HCT116 (cell line): ENCODE measurements at regions not wholly inside any gene's neighbourhood (a gene's known extent, or its start where the extent isn't known, plus 50 kb on each side); places are given as distances from the start of the nearest gene placed in this dataset.

Experiments
- ATAC-seq: fragments of 200-7000 bp; cut with Tn5 transposase; 2 replicates; pipeline ENCODE4 v1.9.1; 2020; ENCODE audit warnings: mild to moderate bottlenecking, moderate library complexity
- BruUV-seq: library from RNA; stranded (reverse); fragments of 400-500 nt; replicated peaks from 2 replicates; lab custom pipeline; 2021; lab: Mats Ljungman, UMichigan
- CTCF ChIA-PET: fragments of 300-600 bp; sonication (Branson Sonifier 250); formaldehyde crosslinking; loops from one replicate; lab custom pipeline; 2021; ENCODE audit warnings: antibody characterized with exemption; lab: Charles Lee
- POLR2A ChIA-PET: fragments of 300-600, 350-600 bp; sonication (Branson Sonifier 250); formaldehyde crosslinking; loops from one replicate; lab custom pipeline; 2021; ENCODE audit warnings: antibody characterized with exemption; lab: Charles Lee
- RAD21 ChIA-PET, 2 experiments: fragments of 300-600 bp; sonication (Branson Sonifier 250); formaldehyde crosslinking; loops; one replicate each; lab custom pipeline; 2023; ENCODE audit warnings: low total read pairs in 2 of 2; ENCODE audit not compliant: uncharacterized antibody in 2 of 2, unreplicated experiment in 2 of 2, low non-redundant PET in 1 of 2; lab: Charles Lee
- DNase-seq: peaks from one replicate; pipeline ENCODE4 v3.0.0-alpha.2; 2010; ENCODE audit warnings: low read depth, low spot score
- H2AFZ ChIP-seq: fragments of 200-600 bp; shearing (Covaris generic), sonication (generic); 2 replicates; pipeline ENCODE4 v1.6.1; 2017; ENCODE audit warnings: low read depth, mixed run types, mixed read lengths, antibody characterized with exemption, low read length; ENCODE audit not compliant: poor library complexity, severe bottlenecking
- H3K27ac ChIP-seq: 2 replicates; pipeline ENCODE4 v1.5.1; 2012; ENCODE audit warnings: low read depth, low read length
- H3K27me3 ChIP-seq: fragments of 200-600 bp; sonication (generic); 2 replicates; pipeline ENCODE4 v1.6.1; 2016; ENCODE audit warnings: mixed run types, low read length, mixed read lengths; ENCODE audit not compliant: insufficient read depth
- H3K36me3 ChIP-seq, 2 experiments: fragments of 200-500 bp in 1 of 2; fragments of 200-600 bp in 1 of 2; sonication (Bioruptor generic) in 1 of 2; sonication (generic) in 1 of 2; 2 replicates each; pipeline versions ENCODE4 v1.5.1 to v1.6.1; 2014 to 2016; ENCODE audit warnings: low read length in 2 of 2, inconsistent platforms in 1 of 2, mixed read lengths in 1 of 2, mixed run types in 1 of 2; ENCODE audit not compliant: insufficient read depth in 2 of 2, control insufficient read depth in 1 of 2
- H3K4me1 ChIP-seq, 2 experiments: fragments of 200-600 bp in 1 of 2; sonication (generic) in 1 of 2; 2 replicates each; pipeline versions ENCODE4 v1.5.1 to v1.6.1; 2012 to 2017; ENCODE audit warnings: low read length in 2 of 2, inconsistent platforms in 1 of 2, mild to moderate bottlenecking in 1 of 2, mixed read lengths in 1 of 2, mixed run types in 1 of 2, moderate library complexity in 1 of 2; ENCODE audit not compliant: insufficient read depth in 2 of 2, control insufficient read depth in 1 of 2
- H3K4me2 ChIP-seq: fragments of 200-600 bp; sonication (generic); 2 replicates; pipeline ENCODE4 v1.6.1; 2017; ENCODE audit warnings: mixed run types, low read length, mixed read lengths
- H3K4me3 ChIP-seq, 2 experiments: fragments of 200-600 bp in 1 of 2; sonication (generic) in 1 of 2; replicated peaks in 1 of 2; 2 replicates each; pipeline ENCODE4 v1.5.1; 2011 to 2016; ENCODE audit warnings: low read length in 2 of 2, control low read depth in 1 of 2, low read depth in 1 of 2, mild to moderate bottlenecking in 1 of 2, mixed read lengths in 1 of 2, mixed run types in 1 of 2
- H3K79me2 ChIP-seq: fragments of 200-600 bp; sonication (generic); 2 replicates; pipeline ENCODE4 v1.6.1; 2017; ENCODE audit warnings: mild to moderate bottlenecking, mixed run types, low read length, moderate library complexity, mixed read lengths; ENCODE audit not compliant: insufficient read depth
- H3K9ac ChIP-seq: fragments of 200-600 bp; sonication (generic); 2 replicates; pipeline ENCODE4 v1.6.1; 2016; ENCODE audit warnings: low read length, mixed read lengths
- H3K9me2 ChIP-seq: fragments of 200-600 bp; sonication (generic), shearing (Covaris generic); 2 replicates; pipeline ENCODE4 v1.6.1; 2017; ENCODE audit warnings: mixed run types, mild to moderate bottlenecking, moderate library complexity; ENCODE audit not compliant: insufficient read depth
- H3K9me3 ChIP-seq, 2 experiments: fragments of 200-500 bp in 1 of 2; fragments of 200-600 bp in 1 of 2; sonication (Bioruptor generic) in 1 of 2; sonication (generic) in 1 of 2; 2 replicates each; pipeline ENCODE4 v1.6.1; 2014 to 2017; ENCODE audit warnings: low read length in 2 of 2, mixed read lengths in 2 of 2, inconsistent platforms in 1 of 2, low read depth in 1 of 2, mild to moderate bottlenecking in 1 of 2, mixed run types in 1 of 2, moderate library complexity in 1 of 2; ENCODE audit not compliant: control insufficient read depth in 1 of 2, insufficient read depth in 1 of 2
- H4K20me1 ChIP-seq: fragments of 200-600 bp; sonication (generic), shearing (Covaris generic); 2 replicates; pipeline ENCODE4 v1.6.1; 2017; ENCODE audit warnings: mixed run types, mild to moderate bottlenecking, moderate library complexity; ENCODE audit not compliant: insufficient read depth
- CBX3 ChIP-seq: IDR thresholded peaks from 2 replicates; pipeline ENCODE4 v1.6.1; 2012; ENCODE audit warnings: low read depth
- EGR1 ChIP-seq: IDR thresholded peaks from 2 replicates; pipeline ENCODE4 v1.6.1; 2012; ENCODE audit warnings: low read depth
- JUND ChIP-seq: IDR thresholded peaks from 2 replicates; pipeline ENCODE4 v1.6.1; 2012
- POLR2A ChIP-seq: IDR thresholded peaks from 2 replicates; pipeline ENCODE4 v1.7.0; 2011; ENCODE audit warnings: borderline replicate concordance; ENCODE audit not compliant: insufficient read depth, insufficient read length; ENCODE audit errors: extremely low read depth
- POLR2AphosphoS5 ChIP-seq: IDR thresholded peaks from 2 replicates; pipeline ENCODE4 v1.6.1; 2011; ENCODE audit warnings: mild to moderate bottlenecking, low read depth, low read length, moderate library complexity
- SRF ChIP-seq: IDR thresholded peaks from 2 replicates; pipeline ENCODE4 v1.6.1; 2012; ENCODE audit warnings: low read depth
- ZFX ChIP-seq: fragments of 450-650 bp; IDR thresholded peaks from 2 replicates; pipeline ENCODE4 v1.6.1; 2017
- intact Hi-C: fragments of 100-400 bp; cut with micrococcal nuclease; formaldehyde crosslinking; loops from 2 replicates; pipeline ENCODE4 v1.10.0; 2022
- TF ChIP-seq, protein P1 (sequence below): IDR thresholded peaks from 2 replicates; pipeline ENCODE4 v1.6.1; 2012; ENCODE audit warnings: low read depth
- TF ChIP-seq, protein P2 (sequence below): IDR thresholded peaks from 2 replicates; pipeline ENCODE4 v1.6.1; 2012
- TF ChIP-seq, protein P3 (sequence below), 3 experiments: fragments of 200-600 bp in 1 of 3; sonication (generic) in 1 of 3; IDR thresholded peaks in 2 of 3; conservative IDR thresholded peaks in 1 of 3; 2 replicates each; pipeline ENCODE4 v1.5.1; 2012 to 2017; ENCODE audit warnings: low read depth in 2 of 3, low read length in 2 of 3, antibody characterized with exemption in 1 of 3, borderline replicate concordance in 1 of 3, control low read depth in 1 of 3, mild to moderate bottlenecking in 1 of 3, mixed read lengths in 1 of 3, mixed run types in 1 of 3, moderate library complexity in 1 of 3; ENCODE audit not compliant: insufficient read depth in 1 of 3
- TF ChIP-seq, protein P4 (sequence below): IDR thresholded peaks from 2 replicates; pipeline ENCODE4 v1.6.1; 2012

DNA sequence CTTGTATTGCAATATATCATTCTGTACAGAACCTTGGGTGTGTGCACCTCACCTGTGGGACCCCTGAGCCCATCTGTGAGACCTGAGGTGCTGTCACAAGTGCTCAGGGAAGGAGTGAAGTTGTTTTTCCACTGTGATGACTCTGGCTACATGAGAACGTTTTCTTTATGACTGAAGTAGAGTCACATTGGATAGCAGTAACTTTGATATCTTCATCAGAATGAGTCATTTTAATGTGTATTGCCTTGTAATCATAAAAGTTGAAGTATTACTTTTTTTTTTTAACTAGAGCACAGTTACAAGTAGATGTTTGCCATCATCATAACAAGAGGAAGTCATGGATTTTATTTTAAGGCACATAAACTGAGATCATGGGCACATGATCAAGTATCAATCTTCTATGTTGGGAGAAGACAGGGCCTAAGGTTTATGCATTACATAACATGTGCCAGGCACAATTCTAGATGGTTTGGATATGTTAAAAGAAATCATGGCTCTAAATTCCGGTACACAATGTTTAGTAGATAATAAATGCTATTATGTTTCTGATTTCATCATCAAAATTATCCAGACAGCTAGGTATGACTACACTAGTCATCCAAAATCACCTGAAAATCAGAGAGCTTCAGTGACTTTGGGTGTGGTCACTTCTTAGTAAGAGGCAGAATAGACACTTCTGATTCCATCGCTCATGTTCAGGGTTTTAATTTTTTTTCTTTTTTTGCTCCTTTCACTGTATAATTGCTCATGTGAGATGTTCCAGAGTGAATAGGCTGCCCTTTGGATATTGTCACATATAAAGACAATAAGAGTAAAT is 82.7 kb upstream of the KLF6 start:
- no peak overlapping the region for H3K27ac ChIP-seq

More for the DNA sequence above, 82.7 kb upstream of the KLF6 start:
- intact Hi-C loops: no loop called here
- RAD21 ChIA-PET: no interaction called here
- no peak overlapping the region for H2AFZ ChIP-seq
- no peaks in the 10 kb centered on the region for H4K20me1 ChIP-seq
- peaks cover 2 to 30% of the 10 kb centered on the region in 2 experiments; a peak in 3 of 4 replicates for H3K4me1 ChIP-seq
- no peaks in the 10 kb centered on the region for H3K79me2 ChIP-seq
- 0 out of 2 replicates have a peak, but pooled peaks cover 2% of the 10 kb centered on the region for H3K9me2 ChIP-seq
- H3K9ac ChIP-seq: no peak overlapping the region
- H3K36me3 ChIP-seq: no peaks in the 10 kb centered on the region
- ATAC-seq (no peak), DNase-seq (no peak)
- no peaks in the 10 kb centered on the region for H3K9me3 ChIP-seq
- CTCF ChIA-PET: no interaction called here
- POLR2A ChIA-PET: interaction anchor here (0.8 kb wide), 1 partner anchor 9 kb away, joined by 3 read pairs; no protein-coding TSS in a partner anchor
- H3K4me2 ChIP-seq: 0 out of 2 replicates have a peak overlapping the region, but pooled peaks have one; percentile 6
- H3K4me3 ChIP-seq: no peak overlapping the region
- BruUV-seq: no TSS peak
- TF ChIP-seq SRF (no peak), EGR1 (no peak), ZFX (no peak), POLR2A (no peak), POLR2AphosphoS5 (no peak), CBX3 (no peak), JUND (no peak)
- TF ChIP-seq, protein P1, sequence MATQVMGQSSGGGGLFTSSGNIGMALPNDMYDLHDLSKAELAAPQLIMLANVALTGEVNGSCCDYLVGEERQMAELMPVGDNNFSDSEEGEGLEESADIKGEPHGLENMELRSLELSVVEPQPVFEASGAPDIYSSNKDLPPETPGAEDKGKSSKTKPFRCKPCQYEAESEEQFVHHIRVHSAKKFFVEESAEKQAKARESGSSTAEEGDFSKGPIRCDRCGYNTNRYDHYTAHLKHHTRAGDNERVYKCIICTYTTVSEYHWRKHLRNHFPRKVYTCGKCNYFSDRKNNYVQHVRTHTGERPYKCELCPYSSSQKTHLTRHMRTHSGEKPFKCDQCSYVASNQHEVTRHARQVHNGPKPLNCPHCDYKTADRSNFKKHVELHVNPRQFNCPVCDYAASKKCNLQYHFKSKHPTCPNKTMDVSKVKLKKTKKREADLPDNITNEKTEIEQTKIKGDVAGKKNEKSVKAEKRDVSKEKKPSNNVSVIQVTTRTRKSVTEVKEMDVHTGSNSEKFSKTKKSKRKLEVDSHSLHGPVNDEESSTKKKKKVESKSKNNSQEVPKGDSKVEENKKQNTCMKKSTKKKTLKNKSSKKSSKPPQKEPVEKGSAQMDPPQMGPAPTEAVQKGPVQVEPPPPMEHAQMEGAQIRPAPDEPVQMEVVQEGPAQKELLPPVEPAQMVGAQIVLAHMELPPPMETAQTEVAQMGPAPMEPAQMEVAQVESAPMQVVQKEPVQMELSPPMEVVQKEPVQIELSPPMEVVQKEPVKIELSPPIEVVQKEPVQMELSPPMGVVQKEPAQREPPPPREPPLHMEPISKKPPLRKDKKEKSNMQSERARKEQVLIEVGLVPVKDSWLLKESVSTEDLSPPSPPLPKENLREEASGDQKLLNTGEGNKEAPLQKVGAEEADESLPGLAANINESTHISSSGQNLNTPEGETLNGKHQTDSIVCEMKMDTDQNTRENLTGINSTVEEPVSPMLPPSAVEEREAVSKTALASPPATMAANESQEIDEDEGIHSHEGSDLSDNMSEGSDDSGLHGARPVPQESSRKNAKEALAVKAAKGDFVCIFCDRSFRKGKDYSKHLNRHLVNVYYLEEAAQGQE: no peak
- TF ChIP-seq, protein P2, sequence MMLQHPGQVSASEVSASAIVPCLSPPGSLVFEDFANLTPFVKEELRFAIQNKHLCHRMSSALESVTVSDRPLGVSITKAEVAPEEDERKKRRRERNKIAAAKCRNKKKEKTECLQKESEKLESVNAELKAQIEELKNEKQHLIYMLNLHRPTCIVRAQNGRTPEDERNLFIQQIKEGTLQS: no peak
- TF ChIP-seq, protein P3, sequence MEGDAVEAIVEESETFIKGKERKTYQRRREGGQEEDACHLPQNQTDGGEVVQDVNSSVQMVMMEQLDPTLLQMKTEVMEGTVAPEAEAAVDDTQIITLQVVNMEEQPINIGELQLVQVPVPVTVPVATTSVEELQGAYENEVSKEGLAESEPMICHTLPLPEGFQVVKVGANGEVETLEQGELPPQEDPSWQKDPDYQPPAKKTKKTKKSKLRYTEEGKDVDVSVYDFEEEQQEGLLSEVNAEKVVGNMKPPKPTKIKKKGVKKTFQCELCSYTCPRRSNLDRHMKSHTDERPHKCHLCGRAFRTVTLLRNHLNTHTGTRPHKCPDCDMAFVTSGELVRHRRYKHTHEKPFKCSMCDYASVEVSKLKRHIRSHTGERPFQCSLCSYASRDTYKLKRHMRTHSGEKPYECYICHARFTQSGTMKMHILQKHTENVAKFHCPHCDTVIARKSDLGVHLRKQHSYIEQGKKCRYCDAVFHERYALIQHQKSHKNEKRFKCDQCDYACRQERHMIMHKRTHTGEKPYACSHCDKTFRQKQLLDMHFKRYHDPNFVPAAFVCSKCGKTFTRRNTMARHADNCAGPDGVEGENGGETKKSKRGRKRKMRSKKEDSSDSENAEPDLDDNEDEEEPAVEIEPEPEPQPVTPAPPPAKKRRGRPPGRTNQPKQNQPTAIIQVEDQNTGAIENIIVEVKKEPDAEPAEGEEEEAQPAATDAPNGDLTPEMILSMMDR (IDR thresholded peaks at IDR 0.05 in 2 of 3, conservative IDR thresholded peaks at IDR 0.05 in 1 of 3; ENCODE audit: borderline replicate concordance in 1 of 3, insufficient read depth in 1 of 3, low read depth in 2 of 3, low read length in 2 of 3): no peak
- TF ChIP-seq, protein P4, sequence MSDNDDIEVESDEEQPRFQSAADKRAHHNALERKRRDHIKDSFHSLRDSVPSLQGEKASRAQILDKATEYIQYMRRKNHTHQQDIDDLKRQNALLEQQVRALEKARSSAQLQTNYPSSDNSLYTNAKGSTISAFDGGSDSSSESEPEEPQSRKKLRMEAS: no peak
- TF ChIP-seq, all 23 proteins: peak for 0
- H3K27me3 ChIP-seq: no peaks in the 10 kb centered on the region
